Heart left ventricle (tissue), 16 donors: ENCODE measurements at regions not wholly inside any gene's neighbourhood (a gene's known extent, or its start where the extent isn't known, plus 50 kb on each side); places are given as distances from the start of the nearest gene placed in this dataset.

Experiments used
- ATAC-seq, 4 donors: fragments of 200-7000 bp; cut with Tn5 transposase; one replicate each; pipeline ENCODE4 v1.9.1; 2020 to 2022; ENCODE audit warnings: moderate library complexity in 4 of 4, mild to moderate bottlenecking in 3 of 4, moderate number of reproducible peaks in 1 of 4
- DNase-seq, 5 donors: peaks; one replicate each; pipeline ENCODE4 v3.0.0-alpha.2; 2020
- H3K27ac ChIP-seq, 12 donors: fragments of 200-600 bp; sonication (generic) in 4 of 12; one replicate each; pipeline versions ENCODE4 v1.5.0 to v1.8.0; 2016 to 2022; ENCODE audit warnings: mild to moderate bottlenecking in 2 of 12
- H3K27me3 ChIP-seq, 9 donors: fragments of 200-600 bp; sonication (generic) in 2 of 9; one replicate each; pipeline versions ENCODE4 v1.5.1 to v1.8.0; 2016 to 2022; ENCODE audit warnings: mild to moderate bottlenecking in 3 of 9
- H3K36me3 ChIP-seq, 9 donors: fragments of 200-600 bp; sonication (generic) in 2 of 9; one replicate each; pipeline versions ENCODE4 v1.5.0 to v1.8.0; 2018 to 2022; ENCODE audit warnings: mild to moderate bottlenecking in 2 of 9
- H3K4me1 ChIP-seq, 12 donors: fragments of 200-600 bp; sonication (generic) in 4 of 12; one replicate each; pipeline versions ENCODE4 v1.5.0 to v1.8.0; 2016 to 2022; ENCODE audit warnings: mild to moderate bottlenecking in 3 of 12
- H3K4me3 ChIP-seq, 12 donors: fragments of 200-600 bp; sonication (generic) in 4 of 12; one replicate each; pipeline versions ENCODE4 v1.5.0 to v1.8.0; 2017 to 2022; ENCODE audit warnings: mild to moderate bottlenecking in 9 of 12, moderate library complexity in 4 of 12
- H3K9me3 ChIP-seq, 12 donors: fragments of 200-600 bp; sonication (generic) in 4 of 12; one replicate each; pipeline versions ENCODE4 v1.5.0 to v1.8.0; 2016 to 2022; ENCODE audit warnings: mild to moderate bottlenecking in 1 of 12
- CTCF ChIP-seq, 12 donors: fragments of 200-600 bp; sonication (generic) in 4 of 12; IDR thresholded peaks; one replicate each; pipeline versions ENCODE4 v1.5.0 to v1.8.0; 2018 to 2022; ENCODE audit warnings: antibody characterized with exemption in 12 of 12, mild to moderate bottlenecking in 5 of 12
- POLR2A ChIP-seq, 2 donors: fragments of 450-650 bp; IDR thresholded peaks; one replicate each; pipeline ENCODE4 v1.6.1; 2017; ENCODE audit warnings: antibody characterized with exemption in 2 of 2, mild to moderate bottlenecking in 2 of 2, moderate library complexity in 2 of 2
- WGBS, 4 donors: extraction: QIAGEN DNeasy Blood & Tissue Kit in 2 of 4; methylation state at CpG; one replicate each; pipeline versions ENCODE4 v1.1.5 to v1.1.7; 2013 to 2018; 5-methylcytosine and 5-hydroxymethylcytosine counted together
- intact Hi-C, 10 donors: fragments of 100-400 bp; cut with DNase I; formaldehyde crosslinking; loops; one replicate each; pipeline versions ENCODE4 v1.11.1 to v1.14.2; 2022
- donor health status: ischemic (EF 13 %, LVEDD 7.1; RV severe dilation, severe dysfunction).
- donor health status: healthy with polysubstance abuse.
- donor health status: DM: no; HTN: yes; CAD: no.
- donor health status: DM: no; HTN: no; CAD: no.
- donor health status: ischemic (EF 25% LVEDD 6.9; RV normal size, moderate dysfunction).
- donor health status: ischemic (EF 25% LVEDD 5.7; RV mildly dilated, moderate dysfunction).
- donor health status: healthy.
- donor health status: DM: yes; HTN: yes; CAD: no.
- donor health status: ischemic (EF 35%, LVEDD 5.7; RV mildly dilated, moderate dysfunction).
- donor health status: nonischemic (EF 11% LVEDD 7.7; RV severe dilation, severe dysfunction).
- donor health status: DM: yes; HTN: yes; CAD: no.
- donor health status: PGD.
- donor health status: ischemic (EF 29% LVEDD 5.4; RV normal size, mild dysfunction).
- donor health status: nonischemic (EF 23%, LVEDD 6.1; RV moderate dilation, normal function).

- DNase-seq: peak in 1 of 5 donors; percentile 38
- H3K9me3 ChIP-seq: no peaks in the 10 kb centered on the region
- 35 to 40% (median 38%) methylated on average over 6 of the region's 6 CpGs for WGBS, 4 donors
- intact Hi-C loops: no loop called here
- no peaks in the 10 kb centered on the region for H3K36me3 ChIP-seq
- no peaks in the 10 kb centered on the region for H3K27me3 ChIP-seq
- peak overlapping the region in 7 of 12 donors; percentile 0 to 68 (median 37) for H3K27ac ChIP-seq
- H3K4me1 ChIP-seq: peaks cover 0 to 21% (median 12%) of the 10 kb centered on the region in 12 donors
- ATAC-seq: peak in 2 of 4 donors; percentile 31 to 33
- no peak overlapping the region for H3K4me3 ChIP-seq
- TF ChIP-seq POLR2A (IDR thresholded peaks at IDR 0.05): no peak
- no peak for TF ChIP-seq CTCF (IDR thresholded peaks at IDR 0.05)
Measured at GRCh38 chr4:24104158-24104565, 214.3 kb upstream of the PPARGC1A start.

GRCh38 chr4:24103434-24104157 lies 213.7 kb upstream of the PPARGC1A start:
- no peaks in the 10 kb centered on the region for H3K27me3 ChIP-seq
- WGBS, 4 donors: 9 to 19% (median 13%) methylated on average over 15 of the region's 15 CpGs
- TF ChIP-seq CTCF (IDR thresholded peaks at IDR 0.05): no peak
- no peak for TF ChIP-seq POLR2A (IDR thresholded peaks at IDR 0.05)
- ATAC-seq (peak; percentile 67 to 85 (median 80)), DNase-seq (peak in 2 of 5 donors; percentile 12 to 50)
- no peaks in the 10 kb centered on the region for H3K9me3 ChIP-seq
- H3K36me3 ChIP-seq: no peaks in the 10 kb centered on the region
- H3K27ac ChIP-seq: peak overlapping the region in 7 of 12 donors; percentile 0 to 68 (median 37)
- intact Hi-C loops: no loop called here
- peak overlapping the region in 2 of 12 donors; percentile 15 to 16 for H3K4me3 ChIP-seq
- H3K4me1 ChIP-seq: peaks cover 0 to 21% (median 12%) of the 10 kb centered on the region in 12 donors

DNA sequence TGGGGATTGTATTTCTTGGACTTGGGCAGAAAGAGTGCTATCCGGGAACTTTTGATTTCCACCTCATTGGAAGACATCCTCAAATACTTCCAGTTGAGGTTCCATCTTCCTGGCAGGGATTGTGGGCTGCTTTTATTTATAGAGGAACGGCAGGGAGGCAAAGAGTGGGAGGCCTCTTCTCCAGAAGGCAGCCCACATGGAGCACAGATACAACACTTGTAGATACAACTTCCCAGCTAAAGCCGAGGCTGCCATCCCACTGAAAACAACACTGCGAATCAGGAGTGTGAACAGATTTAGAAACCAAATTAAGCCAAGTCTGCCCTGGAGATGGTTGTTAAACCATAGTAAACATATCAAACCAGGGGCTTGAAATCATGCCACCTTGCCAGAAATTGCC lies 212.8 kb upstream of the PPARGC1A start:
- Histone ChIP-seq H3K4me3 (no peak overlapping the region), H3K4me1 (peaks cover 0 to 21% (median 12%) of the 10 kb centered on the region in 12 donors), H3K27me3 (no peaks in the 10 kb centered on the region), H3K36me3 (no peaks in the 10 kb centered on the region), H3K27ac (no peak overlapping the region), H3K9me3 (no peaks in the 10 kb centered on the region)
- 57 to 64% (median 61%) methylated on average over 4 of the region's 4 CpGs for WGBS, 4 donors
- ATAC-seq (no peak), DNase-seq (no peak)
- intact Hi-C loops: no loop called here
- TF ChIP-seq CTCF (IDR thresholded peaks at IDR 0.05): no peak
- TF ChIP-seq POLR2A (IDR thresholded peaks at IDR 0.05): no peak

DNA sequence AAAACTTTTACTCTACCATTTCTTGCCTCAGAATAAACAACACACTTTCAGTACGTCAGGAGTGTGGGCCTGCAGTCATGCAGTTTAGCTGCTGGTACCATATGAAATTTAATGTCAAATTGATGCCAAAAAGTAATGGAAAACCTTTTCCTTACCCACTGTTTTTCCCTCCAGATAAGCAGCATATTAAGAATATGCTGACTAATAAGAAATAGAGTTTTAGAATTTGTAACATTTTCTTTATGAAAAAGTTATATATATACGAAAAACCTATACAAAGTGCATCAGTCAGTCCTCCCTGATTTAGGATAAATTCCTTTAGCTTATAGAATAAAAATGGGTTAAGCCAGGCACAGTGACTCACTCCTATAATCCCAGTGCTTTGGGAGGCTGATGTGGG lies 206.8 kb upstream of the PPARGC1A start:
- H3K4me1 ChIP-seq: no peaks in the 10 kb centered on the region
- ATAC-seq (no peak), DNase-seq (no peak)
- TF ChIP-seq CTCF (IDR thresholded peaks at IDR 0.05): no peak
- TF ChIP-seq POLR2A (IDR thresholded peaks at IDR 0.05): no peak
- no peak overlapping the region for H3K27ac ChIP-seq
- H3K9me3 ChIP-seq: no peaks in the 10 kb centered on the region
- H3K4me3 ChIP-seq: no peak overlapping the region
- WGBS, 4 donors: 80 to 85% (median 83%) methylated on average over 2 of the region's 2 CpGs
- H3K27me3 ChIP-seq: no peaks in the 10 kb centered on the region
- H3K36me3 ChIP-seq: no peaks in the 10 kb centered on the region
- intact Hi-C loops: no loop called here
